ENCODE measurements at regions not wholly inside any gene's neighbourhood (a gene's known extent, or its start where the extent isn't known, plus 50 kb on each side); places are given as distances from the start of the nearest gene placed in this dataset.
"Not testable (repeated sequence)": the region's sequence is repeated elsewhere in the genome, so short reads cannot be mapped to it uniquely, and the experiment has no call there.

- no peak for DNase-seq (ENCODE audit: low read depth in 2 of 2)
Observed at GRCh38 chr17:30586818-30587595, 109.8 kb downstream of the GOSR1 start.

- no peak for DNase-seq (ENCODE audit: low read depth in 2 of 2)
Observed at GRCh38 chr17:30584810-30585209, 107.6 kb downstream of the GOSR1 start.

GRCh38 chr17:30580916-30581315 is 103.7 kb downstream of the GOSR1 start:
- no peak for DNase-seq (ENCODE audit: low read depth in 2 of 2)

- DNase-seq (ENCODE audit: low read depth in 2 of 2), result no peak
Observed at GRCh38 chr17:30579610-30580315, 102.6 kb downstream of the GOSR1 start.

- DNase-seq (ENCODE audit: low read depth in 2 of 2), result not testable (repeated sequence)
Observed at GRCh38 chr17:30578015-30578717, 101.0 kb downstream of the GOSR1 start.
